UCSD-AML1 (cell line): ENCODE measurements at regions not wholly inside any gene's neighbourhood (a gene's known extent, or its start where the extent isn't known, plus 50 kb on each side); places are given as distances from the start of the nearest gene placed in this dataset.
"Not testable (repeated sequence)": the region's sequence is repeated elsewhere in the genome, so short reads cannot be mapped to it uniquely, and the experiment has no call there.

ENCODE experiments used
- DNase-seq: peaks from one replicate; lab custom pipeline; 2025; ENCODE audit not compliant: unreplicated experiment; lab: John Stamatoyannopoulos, UW

DNA sequence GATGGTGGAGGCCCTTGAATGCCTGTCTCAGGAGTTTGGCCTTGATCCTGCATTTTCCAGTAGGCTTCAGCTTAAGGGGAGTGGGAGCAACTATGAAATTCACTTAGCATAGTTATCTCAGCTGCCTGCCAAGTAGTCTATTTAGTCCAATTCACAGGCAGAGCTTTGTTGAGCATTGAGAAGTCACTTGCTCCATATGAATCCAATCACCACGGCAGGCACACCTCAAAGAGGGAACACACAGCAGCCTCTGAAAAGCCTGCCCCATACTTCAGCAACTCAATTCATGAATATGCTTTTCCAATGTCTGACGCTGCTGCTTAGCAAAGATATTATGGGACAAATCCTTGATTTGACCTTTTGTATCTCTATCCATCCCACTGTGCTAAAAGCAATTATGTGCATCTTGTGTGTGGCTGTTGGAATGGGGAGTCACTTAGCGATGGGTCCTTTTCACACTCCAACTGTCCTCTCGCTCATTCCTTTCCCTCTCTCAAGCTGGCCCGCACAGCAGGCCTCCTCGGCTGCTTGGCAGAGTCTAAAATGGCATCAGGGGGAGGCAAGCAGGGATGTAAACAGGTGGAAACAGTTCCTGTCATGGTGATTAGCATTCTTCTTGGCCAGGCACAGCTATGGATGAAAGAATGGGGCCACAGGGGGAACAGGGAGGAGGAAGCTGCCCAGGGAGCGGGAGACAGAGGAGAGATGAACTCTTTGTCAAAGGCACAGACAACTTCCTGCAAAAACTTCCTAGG lies 56.0 kb upstream of the LRPPRC start:
- DNase-seq, result no peak

DNA sequence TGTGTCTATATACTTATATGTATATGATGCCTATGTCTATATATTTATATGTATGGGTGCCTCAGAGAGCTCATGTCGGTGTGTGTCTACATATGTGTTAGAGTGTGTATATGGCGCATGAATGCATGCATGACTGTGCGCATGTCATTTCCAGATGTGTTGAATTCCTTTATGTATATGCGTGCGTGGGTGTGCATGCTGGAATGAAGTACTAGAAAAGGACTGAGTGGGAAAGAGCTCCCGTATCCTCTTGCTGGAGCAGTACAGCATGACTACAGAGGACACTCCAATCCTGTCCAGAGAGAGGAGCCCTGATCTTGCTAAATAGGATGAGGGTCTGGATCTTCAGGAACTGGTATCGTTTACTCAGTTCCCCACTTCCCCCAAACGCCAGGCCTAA lies 56.8 kb upstream of the LRPPRC start:
- no peak for DNase-seq

DNA sequence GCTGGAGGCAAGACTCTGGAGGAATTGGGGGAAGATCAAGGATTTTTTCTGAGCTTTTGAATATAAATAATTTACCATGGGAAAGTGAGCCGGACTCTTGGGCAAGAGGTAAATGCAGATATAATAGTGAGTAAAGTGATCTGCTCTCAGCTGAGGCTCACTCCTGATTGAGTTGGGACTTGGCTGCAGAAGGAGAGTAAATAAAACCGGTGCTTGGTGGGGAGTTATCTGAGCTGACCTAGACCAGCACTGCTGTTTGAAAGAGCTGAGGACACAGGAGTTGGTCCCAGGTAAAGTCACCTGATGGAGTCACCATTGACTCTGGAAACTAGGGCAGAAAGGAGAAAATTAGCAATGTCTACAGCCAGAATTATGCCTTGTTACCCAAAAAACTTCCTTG lies 57.3 kb upstream of the LRPPRC start:
- no peak for DNase-seq

DNA sequence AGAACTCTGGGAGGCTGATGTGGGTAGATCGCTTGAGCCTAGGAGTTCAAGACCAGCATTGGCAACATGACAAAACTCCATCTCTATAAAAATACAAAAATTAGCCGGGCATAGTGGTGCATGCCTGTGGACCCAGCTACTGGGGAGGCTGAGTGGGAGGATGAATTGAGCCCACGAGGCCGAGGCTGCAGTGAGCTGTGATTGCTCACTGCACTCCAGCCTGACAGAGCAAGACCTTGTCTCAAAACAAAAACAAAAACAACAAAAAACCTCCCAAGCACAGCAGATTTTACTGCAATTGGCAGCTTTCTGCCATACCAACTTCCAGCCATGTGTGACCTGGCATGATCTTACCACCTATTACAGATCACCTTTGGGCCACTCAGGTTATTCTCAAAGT lies 57.7 kb upstream of the LRPPRC start:
- no peak for DNase-seq

DNA sequence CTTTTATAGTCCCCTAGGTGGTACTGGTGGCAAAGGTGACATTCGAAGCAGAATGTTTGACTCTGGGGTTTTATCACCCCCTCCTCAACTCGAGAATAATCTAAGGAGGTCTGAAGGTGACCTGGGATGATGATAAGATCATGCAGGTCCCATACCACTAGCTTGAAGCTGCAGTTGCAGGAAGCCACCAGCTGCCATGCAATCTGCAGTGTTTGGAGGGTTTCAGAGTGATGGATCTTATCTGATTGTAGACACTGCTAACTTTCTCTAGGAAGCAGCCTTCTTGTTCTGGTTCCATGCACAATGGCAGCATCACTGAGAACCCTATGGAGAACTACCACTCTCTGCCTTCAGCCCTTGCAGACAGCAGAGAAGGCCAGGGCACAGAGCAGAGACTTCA lies 59.4 kb upstream of the LRPPRC start:
- DNase-seq, result no peak

DNA sequence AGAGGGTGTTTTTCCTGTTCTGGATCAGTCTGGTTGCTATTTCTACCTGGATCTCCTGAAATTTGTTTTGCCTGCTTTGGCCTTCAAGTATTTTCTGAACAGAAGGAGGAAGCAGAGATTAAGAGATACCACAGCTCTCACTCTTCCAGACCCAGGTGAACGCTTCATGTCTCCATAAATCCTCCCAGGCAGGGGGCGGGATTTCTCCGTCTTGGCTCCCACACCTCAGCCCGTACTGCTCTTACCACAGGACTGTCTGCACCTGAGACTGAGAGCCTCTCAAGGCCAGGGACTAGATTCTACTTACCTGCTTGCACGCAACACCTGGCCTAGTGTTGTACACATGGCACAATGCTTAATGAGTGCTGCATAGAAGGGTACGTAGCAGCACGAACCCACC lies 59.9 kb upstream of the LRPPRC start:
- DNase-seq, result no peak

DNA sequence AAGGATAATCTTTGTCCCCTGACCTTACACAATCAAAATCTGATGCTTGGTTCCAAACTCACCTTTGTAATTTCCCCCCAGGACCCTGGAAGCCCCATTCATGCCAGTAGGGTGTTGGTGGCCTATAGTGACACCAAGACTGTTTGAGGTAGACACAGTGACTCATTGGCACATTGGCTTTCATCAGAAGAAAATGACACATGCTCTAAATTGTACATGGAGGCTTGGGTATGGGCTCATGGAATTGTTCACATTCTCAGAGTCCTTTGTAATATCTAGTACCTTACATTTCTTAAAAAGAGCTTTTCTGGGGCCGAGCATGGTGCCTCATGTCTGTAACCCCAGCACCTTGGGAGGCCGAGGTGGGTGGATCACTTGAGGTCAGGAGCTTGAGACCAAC lies 61.2 kb upstream of the LRPPRC start:
- no peak for DNase-seq

DNA sequence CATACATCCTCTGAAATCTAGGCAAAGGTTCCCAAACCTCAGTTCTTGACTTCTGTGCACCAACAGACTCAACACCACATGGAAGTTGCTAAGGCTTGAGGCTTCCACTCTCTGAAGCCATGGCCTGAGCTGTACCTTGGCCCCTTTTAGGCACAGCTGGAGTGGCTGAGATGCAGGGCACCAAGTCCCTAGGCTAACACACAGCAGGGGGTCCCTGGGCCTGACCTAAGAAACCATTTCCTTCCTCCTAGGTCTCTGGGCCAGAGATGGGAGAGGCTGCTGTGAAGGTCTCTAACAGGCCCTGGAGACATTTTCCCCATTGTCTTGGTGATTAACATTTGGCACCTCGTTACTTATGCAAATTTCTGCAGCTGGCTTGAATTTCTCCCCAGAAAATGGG lies 64.5 kb upstream of the LRPPRC start:
- not testable (repeated sequence) for DNase-seq

DNA sequence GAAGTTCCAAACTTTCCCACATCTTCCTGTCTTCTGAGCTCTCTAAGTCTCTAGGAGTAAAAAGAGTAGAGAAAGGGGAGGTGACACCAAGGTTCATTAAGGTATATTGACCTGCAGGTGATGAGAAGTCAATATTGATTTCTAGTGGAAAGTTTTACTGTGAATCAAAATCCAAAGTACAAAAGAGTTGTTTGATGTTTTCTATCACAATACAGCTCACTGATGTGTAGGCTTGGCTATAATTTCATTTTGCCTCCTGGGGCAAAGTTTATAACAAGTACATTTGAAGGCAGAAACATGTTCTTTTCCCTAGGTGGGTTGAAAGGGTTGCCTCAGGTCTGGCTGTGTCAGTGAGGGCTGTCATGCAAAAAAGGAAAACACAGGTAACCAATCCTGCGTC lies 65.2 kb upstream of the LRPPRC start:
- DNase-seq, result no peak

DNA sequence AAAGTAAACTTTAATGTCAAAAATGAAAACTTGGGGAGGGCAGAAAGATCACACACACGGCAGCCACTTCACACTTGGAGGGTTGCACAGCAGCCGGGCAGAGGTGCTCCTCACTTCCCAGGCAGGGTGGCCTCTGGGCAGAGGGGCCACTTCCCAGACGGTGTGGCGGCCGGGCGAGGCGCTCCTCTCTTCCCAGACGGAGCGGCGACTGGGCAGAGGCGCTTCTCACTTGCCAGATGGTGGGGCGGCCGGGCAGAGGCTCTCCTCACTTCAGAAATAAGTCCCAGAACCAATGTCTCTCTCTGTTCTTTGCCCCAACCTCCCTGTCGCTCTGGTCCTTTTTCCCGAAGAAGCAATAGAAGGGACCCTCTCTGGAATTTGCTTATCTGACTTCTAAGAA lies 65.7 kb upstream of the LRPPRC start:
- no peak for DNase-seq

DNA sequence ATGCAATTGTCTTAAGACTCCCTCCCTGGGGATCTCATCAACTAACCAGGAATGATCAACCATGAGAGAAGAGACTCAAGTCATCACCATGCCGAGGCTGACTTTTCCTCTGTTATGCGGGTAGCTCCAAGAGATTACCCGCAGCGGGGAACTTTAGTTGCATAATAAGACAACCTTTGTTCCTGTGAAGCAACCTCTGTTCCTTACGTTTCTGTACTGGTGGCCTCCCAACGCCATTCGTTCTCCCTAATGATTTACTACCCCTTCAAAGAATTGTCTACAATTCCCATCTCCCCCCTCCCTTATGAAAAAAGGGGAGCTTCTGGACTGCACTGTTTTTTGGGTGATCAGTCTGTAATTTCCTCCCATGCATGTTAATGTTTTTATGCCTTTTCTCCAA lies 66.1 kb upstream of the LRPPRC start:
- no peak for DNase-seq

DNA sequence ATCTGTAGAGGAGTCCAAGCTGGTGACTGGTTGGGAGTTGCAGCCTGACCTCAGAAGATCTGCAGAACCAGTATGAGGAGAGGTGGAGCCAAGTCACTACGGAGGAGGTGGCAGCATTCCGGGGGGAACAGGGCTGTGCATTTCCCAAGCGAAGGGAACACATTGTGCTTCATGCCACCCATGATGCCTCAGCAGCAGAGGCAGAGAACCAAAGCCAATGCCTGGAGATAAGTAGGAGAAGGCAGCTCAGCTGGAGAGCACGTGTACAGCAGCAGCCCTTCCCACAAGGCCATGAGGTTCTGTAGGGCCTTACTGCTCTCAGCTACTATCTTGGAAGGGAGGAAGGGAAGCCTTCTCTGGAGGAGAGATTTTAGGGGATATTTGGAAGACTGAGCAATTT lies 67.2 kb upstream of the LRPPRC start:
- DNase-seq, result no peak

DNA sequence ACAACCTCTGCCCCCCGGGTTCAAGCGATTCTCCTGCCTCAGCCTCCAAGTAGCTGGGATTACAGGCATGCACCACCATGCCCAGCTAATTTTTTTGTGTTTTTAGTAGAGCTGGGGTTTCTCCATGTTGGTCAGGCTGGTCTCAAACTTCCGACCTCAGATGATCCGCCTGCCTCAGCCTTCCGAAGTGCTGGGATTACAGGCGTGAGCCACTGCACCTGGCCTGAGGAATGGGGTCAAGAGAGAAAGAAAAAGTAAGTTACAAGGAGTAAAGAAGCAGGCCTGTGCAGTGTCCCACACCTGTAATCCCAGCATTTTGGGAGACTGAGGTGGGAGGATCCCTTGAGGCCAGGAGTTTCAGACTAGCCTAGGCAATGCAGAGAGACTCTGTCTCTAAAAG lies 68.5 kb upstream of the LRPPRC start:
- DNase-seq, result not testable (repeated sequence)

DNA sequence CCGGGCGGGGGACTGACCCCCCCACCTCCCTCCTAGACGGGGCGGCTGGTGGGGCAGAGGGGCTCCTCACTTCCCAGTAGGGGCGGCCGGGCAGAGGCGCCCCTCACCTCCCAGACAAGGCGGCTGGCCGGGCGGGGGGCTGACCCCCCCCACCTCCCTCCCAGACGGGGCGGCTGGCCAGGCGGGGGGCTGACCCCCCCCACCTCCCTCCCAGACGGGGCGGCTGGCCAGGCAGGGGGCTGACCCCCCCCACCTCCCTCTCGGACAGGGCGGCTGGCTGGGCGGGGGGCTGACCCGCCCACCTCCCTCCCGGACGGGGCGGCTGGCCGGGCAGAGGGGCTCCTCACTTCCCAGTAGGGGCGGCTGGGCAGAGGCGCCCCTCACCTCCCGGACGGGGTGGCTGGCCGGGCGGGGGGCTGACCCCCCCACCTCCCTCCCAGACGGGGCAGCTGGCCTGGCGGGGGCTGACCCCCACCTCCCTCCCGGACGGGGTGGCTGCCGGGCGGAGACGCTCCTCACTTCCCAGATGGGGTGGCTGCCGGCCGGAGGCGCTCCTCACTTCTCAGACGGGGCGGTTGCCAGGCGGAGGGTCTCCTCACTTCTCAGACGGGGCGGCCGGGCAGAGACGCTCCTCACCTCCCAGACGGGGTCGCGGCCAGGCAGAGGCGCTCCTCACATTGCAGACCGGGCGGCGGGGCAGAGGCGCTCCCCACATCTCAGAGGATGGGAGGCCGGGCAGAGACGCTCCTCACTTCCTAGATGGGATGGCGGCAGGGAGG lies 71.4 kb upstream of the LRPPRC start:
- DNase-seq, result not testable (repeated sequence)

DNA sequence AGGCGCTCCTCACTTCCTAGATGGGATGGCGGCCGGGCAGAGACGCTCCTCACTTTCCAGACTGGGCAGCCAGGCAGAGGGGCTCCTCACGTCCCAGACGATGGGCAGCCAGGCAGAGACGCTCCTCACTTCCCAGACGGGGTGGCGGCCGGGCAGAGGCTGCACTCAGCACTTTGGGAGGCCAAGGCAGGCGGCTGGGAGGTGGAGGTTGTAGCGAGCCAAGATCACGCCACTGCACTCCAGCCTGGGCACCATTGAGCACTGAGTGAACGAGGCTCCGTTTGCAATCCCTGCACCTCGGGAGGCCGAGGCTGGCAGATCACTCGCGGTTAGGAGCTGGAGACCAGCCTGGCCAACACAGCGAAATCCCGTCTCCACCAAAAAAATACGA lies 72.0 kb upstream of the LRPPRC start:
- DNase-seq, result not testable (repeated sequence)

DNA sequence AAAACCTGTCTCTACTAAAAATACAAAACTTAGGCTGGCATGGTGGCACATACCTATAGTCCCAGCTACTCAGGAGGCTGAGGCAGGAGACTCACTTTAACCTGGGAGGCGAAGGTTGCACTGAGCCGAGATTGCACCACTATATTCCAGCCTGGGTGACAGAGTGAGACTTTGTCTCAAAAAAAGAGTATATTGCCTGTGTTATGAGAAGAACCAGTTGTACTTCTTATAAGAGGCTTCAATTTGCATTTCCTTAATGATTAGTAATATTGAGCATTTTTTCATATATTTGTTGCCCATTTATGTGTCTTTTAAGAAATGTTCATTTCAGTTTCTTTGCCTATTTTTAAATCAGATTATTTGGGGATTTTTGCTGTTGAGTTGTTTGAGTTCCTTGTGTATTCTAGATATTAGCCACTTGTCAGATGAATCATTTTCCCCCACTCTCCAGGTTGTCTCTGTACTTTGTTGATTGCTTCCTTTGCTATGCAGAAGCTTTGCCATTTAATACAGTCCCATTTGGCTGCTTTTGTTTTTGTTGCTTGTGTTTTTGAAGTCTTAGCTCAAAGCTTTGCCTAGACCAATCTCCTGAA lies 75.8 kb upstream of the LRPPRC start:
- DNase-seq, result no peak

DNA sequence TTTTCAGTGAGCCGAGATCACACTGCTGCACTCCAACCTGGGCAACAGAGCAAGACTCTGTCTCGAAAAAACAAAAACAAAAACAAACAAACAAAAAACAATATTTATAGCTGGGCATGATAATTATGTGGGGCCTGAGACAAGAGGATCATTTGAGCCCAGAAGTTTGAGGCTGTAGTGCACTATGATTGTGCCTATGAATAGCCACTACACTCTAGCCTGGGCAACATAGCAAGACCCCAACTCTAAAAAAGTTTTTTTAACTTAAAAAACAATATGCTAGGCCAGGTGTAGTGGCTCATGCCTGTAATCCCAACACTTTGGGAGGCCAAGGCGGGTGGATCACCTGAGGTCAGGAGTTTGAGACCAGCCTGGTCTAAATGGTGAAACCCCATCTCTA lies 77.9 kb upstream of the LRPPRC start:
- not testable (repeated sequence) for DNase-seq

DNA sequence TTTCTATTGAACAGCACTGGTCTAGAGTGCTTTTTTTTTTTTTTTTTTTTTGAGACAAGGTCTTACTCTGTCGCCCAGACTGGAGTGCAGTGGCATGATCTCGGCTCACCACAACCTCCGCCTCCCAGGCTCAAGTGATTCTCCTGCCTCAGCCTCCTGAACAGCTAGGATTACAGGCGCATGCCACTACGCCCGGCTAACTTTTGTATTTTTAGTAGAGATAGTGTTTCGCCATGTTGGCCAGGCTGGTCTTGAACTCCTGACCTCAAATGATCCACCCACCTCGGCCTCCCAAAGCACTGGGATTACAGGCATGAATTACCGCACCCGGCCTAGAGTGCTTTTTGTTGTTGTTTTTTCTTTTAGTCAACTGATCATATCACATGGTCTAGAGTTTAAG lies 79.0 kb upstream of the LRPPRC start:
- DNase-seq, result not testable (repeated sequence)

DNA sequence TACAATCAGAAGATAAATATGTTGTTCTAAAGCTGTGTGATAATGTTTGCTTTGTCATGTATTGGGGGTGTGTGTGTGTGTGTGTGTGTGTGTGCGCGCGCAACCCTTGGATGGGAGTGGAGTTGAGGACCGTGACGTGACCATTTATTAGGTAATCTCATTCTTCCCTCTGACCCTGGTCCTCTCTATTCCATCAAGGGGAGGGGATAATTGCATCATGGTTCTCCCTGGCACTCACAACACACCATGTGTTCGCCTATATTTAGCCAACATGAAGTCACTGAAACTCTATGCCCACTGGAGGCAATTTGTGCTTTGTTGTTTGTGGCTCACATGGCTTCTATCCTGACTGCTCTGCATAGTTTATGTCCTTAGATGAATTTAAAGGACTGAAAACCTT lies 79.8 kb upstream of the LRPPRC start:
- DNase-seq, result no peak

DNA sequence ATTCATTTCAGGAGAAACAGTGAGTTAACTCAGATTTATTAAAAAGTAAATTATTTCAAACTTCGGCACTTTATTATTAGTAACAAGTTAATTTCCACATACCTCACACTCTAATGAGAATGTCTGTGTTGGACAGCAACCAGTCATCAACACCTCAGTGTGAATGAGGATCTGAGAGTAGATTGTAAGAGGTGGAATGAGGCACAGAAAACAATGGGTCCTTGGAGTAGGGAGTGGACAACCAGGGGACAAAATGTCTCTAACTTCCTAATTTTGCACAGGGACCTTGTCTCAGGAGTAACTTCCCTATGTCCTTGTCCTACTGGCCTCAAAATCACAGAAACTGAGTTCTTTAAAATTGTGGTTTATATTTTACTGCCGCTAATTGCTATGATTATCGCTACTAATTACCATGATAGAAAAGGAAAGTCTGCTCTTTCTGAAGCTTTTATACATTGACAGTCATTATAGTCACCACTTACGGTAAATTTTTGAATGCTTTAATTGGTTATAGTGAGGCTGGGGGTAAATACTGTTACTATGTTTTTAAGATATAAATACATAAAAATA lies 82.2 kb upstream of the LRPPRC start:
- no peak for DNase-seq

DNA sequence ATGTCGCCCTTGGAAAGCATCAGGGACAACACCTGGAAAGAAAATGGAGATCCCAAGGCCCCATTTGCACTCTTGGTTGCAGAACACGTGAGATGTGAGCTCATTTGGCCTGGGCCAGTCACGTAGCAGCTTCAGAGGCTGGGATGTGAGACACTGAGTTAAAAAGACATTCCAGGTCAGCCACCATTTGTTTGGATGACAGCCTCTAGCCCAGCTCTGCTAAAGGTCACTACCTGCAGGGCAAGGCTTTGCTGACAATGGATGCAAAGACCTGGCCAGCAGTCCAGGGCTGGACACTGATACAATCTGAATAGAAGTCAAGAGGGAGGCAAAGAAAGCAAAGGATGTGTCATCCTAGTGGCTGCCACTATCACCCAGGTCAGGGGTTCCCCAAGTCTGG lies 83.9 kb upstream of the LRPPRC start:
- DNase-seq, result no peak

DNA sequence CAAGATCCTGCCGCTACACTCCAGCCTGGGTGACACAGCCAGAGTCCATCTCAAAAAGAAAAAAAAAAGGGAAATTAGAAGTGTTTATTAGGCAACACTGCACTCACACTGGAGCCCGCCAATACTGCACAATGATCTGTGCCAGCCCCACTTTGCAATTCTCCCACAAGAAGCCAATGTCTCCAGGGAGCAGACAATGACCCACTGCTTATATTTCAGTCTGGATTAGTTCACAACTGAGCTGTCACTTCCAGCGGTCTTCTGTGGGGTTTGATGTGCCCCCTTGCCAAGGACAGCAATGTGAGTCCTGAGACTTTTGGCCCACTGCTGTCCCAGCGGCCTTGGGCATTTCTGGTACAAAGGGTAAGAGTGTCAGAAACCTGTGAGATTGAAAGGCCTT lies 85.6 kb upstream of the PPM1B start:
- no peak for DNase-seq
